Activated CD4-positive, alpha-beta T cell treated with anti-CD3 and anti-CD28 coated beads, Interleukin-2, amount 10 ng/mL, durations not matched to agents 7 days and 5 days (primary cell): ENCODE measurements at regions not wholly inside any gene's neighbourhood (a gene's known extent, or its start where the extent isn't known, plus 50 kb on each side); places are given as distances from the start of the nearest gene placed in this dataset.

Experiments
- CTCF ChIA-PET: fragments of 350-600 bp; sonication (Branson Sonifier 250); formaldehyde crosslinking; loops from one replicate; lab custom pipeline; 2021; ENCODE audit warnings: antibody characterized with exemption; lab: Charles Lee
- POLR2A ChIA-PET: fragments of 350-600 bp; sonication (Branson Sonifier 250); formaldehyde crosslinking; loops from one replicate; lab custom pipeline; 2021; ENCODE audit warnings: antibody characterized with exemption; lab: Charles Lee
- DNase-seq: peaks from one replicate; pipeline ENCODE4 v3.0.0-alpha.2; 2020
- H3K27ac Mint-ChIP-seq: one replicate; pipeline ENCODE4 v1.8.0; 2021; ENCODE audit warnings: mild to moderate bottlenecking, moderate library complexity, mixed read lengths
- H3K27me3 Mint-ChIP-seq: one replicate; pipeline ENCODE4 v1.8.0; 2021; ENCODE audit warnings: mixed read lengths
- H3K36me3 Mint-ChIP-seq: one replicate; pipeline ENCODE4 v1.8.0; 2021; ENCODE audit warnings: low read depth, mixed read lengths
- H3K4me1 Mint-ChIP-seq: one replicate; pipeline ENCODE4 v1.8.0; 2021; ENCODE audit warnings: mixed read lengths
- H3K4me3 Mint-ChIP-seq: one replicate; pipeline ENCODE4 v1.8.0; 2021; ENCODE audit warnings: mild to moderate bottlenecking, moderate library complexity, mixed read lengths
- H3K9me3 Mint-ChIP-seq: one replicate; pipeline ENCODE4 v1.8.0; 2021; ENCODE audit warnings: mixed read lengths

DNA sequence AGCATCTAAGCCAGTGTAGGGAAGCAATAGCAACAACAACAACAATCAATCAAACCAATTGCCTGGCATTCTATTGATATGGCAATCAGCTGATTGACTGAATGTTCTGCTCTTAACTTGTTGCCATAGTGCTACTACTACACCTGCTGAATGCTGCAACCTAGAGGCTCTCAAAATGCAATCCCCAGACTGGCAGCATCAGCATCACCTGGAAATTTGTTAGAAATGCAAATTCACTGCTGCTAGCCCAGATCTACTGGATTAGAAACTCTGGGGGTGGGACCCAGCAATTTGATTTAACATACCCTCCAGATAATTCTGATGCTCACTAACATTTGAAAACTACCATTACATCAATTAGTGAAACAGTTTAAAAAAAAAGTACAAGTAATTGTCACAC lies 363.6 kb downstream of the SNAPC1 start:
- Mint-ChIP-seq H3K36me3 (no peaks in the 10 kb centered on the region), H3K4me3 (no peak overlapping the region), H3K9me3 (no peaks in the 10 kb centered on the region), H3K4me1 (no peaks in the 10 kb centered on the region), H3K27ac (no peak overlapping the region), H3K27me3 (peaks cover 66% of the 10 kb centered on the region)
- no peak for DNase-seq
- CTCF ChIA-PET = interaction anchor here (0.7 to 1.5 kb wide), 2 partner anchors 19 to 288 kb away, joined by 3 read pairs; no protein-coding TSS in a partner anchor
- POLR2A ChIA-PET = no interaction called here

DNA sequence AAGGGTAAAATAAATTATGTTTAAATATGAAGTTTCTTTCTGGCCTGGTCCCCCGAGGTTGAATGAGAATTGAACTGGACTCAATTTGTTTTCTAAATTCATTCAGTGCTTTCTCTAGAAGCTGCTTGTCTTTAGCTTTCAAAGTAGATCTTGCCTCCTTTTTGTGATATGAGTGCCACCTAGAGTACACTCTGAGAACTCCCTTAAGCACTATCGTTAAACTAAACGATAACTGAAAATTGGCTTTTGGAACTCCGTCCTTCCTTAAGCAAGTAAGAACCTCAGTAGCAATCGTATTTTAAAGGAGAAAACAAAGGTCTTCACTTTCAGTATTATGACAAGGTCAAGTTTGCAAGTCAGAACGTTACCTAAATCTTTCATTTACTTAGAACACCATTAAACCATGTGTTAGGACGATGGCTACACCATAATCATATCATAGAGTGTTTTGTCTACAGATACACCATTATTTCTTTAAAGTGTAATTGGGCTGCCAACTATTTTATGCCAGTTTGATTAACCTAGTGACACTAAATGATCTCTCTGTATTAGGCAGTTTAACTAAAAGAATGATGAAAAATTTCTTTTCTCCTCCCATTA lies 364.8 kb downstream of the SNAPC1 start:
- H3K27me3 Mint-ChIP-seq = peaks cover 66% of the 10 kb centered on the region
- H3K4me3 Mint-ChIP-seq = no peak overlapping the region
- DNase-seq = peak; percentile 40
- no peaks in the 10 kb centered on the region for H3K9me3 Mint-ChIP-seq
- no peaks in the 10 kb centered on the region for H3K36me3 Mint-ChIP-seq
- H3K27ac Mint-ChIP-seq = no peak overlapping the region
- POLR2A ChIA-PET = no interaction called here
- CTCF ChIA-PET = interaction anchor here (1.1 to 1.5 kb wide), 3 partner anchors 9 to 233 kb away, joined by 3 to 11 read pairs (median 3); no protein-coding TSS in a partner anchor
- no peaks in the 10 kb centered on the region for H3K4me1 Mint-ChIP-seq

DNA sequence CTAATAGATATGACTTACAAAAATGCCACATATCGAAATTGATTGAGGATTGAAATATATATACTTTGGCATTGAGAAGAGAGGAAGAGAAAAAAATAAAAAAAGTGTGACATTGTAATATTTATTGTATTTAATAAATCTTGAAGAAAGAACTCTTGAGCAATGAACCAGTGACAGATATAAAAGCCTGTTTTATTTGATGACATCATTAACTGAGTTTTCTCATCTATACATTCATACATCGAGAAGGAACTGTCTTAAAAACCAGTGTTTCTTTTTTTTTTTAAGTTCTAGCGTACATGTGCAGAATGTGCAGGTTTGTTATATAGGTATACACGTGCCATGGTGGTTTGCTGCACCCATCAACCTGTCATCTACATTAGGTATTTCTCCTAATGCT lies 368.2 kb downstream of the SNAPC1 start:
- no peak overlapping the region for H3K4me3 Mint-ChIP-seq
- no peaks in the 10 kb centered on the region for H3K36me3 Mint-ChIP-seq
- no peak for DNase-seq
- POLR2A ChIA-PET = no interaction called here
- no peaks in the 10 kb centered on the region for H3K4me1 Mint-ChIP-seq
- H3K9me3 Mint-ChIP-seq = no peaks in the 10 kb centered on the region
- CTCF ChIA-PET = no interaction called here
- H3K27me3 Mint-ChIP-seq = peaks cover 62% of the 10 kb centered on the region
- no peak overlapping the region for H3K27ac Mint-ChIP-seq

DNA sequence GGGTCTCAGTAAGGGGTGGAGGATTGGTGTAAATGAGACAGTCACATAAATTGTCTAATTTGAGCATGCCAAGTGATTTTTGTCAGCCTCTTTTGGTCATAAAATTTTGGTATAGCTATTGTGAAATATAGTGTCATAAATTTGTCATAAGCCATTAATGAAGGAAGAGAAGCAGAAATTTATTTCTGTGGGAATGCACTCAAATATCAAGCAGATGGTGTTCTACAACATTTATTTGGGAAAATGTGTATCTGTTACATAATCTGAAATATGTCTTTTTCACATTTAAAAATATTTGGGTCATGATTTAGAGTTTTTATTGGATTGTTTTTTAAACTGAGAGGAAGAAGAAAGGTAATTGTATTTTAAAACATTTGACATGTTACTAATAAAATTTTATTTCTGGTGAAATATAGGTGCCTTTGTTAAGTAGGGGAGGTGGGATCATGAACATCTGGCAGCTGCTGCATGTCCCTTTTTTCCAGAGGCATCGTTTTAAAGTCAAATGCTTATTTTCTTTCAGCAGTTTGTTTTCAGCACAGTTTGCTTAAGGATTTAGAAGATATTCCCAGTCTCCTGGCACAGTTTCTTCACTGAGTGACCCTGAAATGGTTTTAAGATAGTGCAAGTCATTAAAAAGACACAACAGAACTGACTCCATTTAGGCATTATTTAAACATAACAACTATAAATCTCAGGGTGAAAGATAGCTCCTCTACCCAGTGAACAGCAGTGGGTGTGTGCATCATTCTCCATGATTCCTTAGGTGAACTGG lies 371.7 kb downstream of the SNAPC1 start:
- Mint-ChIP-seq H3K4me1 (no peaks in the 10 kb centered on the region), H3K27me3 (peaks cover 52% of the 10 kb centered on the region), H3K27ac (no peak overlapping the region), H3K36me3 (no peaks in the 10 kb centered on the region), H3K9me3 (no peaks in the 10 kb centered on the region), H3K4me3 (no peak overlapping the region)
- CTCF ChIA-PET = interaction anchor here (0.5 kb wide), 1 partner anchor 13 kb away, joined by 4 read pairs; no protein-coding TSS in a partner anchor
- POLR2A ChIA-PET = no interaction called here
- DNase-seq = no peak

GRCh38 chr14:62138593-62138992 lies 376.4 kb downstream of the SNAPC1 start:
- H3K27ac Mint-ChIP-seq = no peak overlapping the region
- H3K4me1 Mint-ChIP-seq = no peaks in the 10 kb centered on the region
- ChIA-PET POLR2A (no interaction called here), CTCF (no interaction called here)
- no peak overlapping the region for H3K4me3 Mint-ChIP-seq
- DNase-seq = no peak
- H3K9me3 Mint-ChIP-seq = no peaks in the 10 kb centered on the region
- no peaks in the 10 kb centered on the region for H3K36me3 Mint-ChIP-seq
- H3K27me3 Mint-ChIP-seq = peaks cover 26% of the 10 kb centered on the region

- Mint-ChIP-seq H3K4me3 (no peak overlapping the region), H3K27me3 (peaks cover 15% of the 10 kb centered on the region), H3K27ac (no peak overlapping the region), H3K36me3 (no peaks in the 10 kb centered on the region), H3K9me3 (no peaks in the 10 kb centered on the region), H3K4me1 (no peaks in the 10 kb centered on the region)
- no peak for DNase-seq
- POLR2A ChIA-PET = no interaction called here
- CTCF ChIA-PET = no interaction called here
Measured at GRCh38 chr14:62141139-62141538, 378.9 kb downstream of the SNAPC1 start.

DNA sequence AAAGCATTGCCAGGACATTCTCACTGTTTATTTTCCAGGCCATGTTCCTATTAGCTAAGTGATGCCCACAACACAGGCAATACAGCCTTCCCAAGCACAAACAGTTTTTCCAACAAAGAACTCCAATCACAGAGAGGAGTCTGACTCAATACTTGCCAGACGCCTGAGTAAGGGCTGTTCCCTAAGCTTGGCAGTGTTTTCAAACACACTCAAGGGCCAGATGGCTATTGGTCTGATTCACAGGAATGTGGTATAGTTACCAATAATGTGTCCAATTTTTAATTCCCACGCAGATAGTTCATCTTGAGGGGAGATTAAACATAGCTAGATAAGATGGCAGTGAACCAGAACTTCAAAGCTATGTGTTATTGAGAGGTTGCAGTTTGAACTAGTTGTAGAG lies 381.0 kb downstream of the SNAPC1 start:
- H3K27me3 Mint-ChIP-seq = peaks cover 7% of the 10 kb centered on the region
- no peak overlapping the region for H3K4me3 Mint-ChIP-seq
- no peak for DNase-seq
- no peaks in the 10 kb centered on the region for H3K9me3 Mint-ChIP-seq
- H3K36me3 Mint-ChIP-seq = no peaks in the 10 kb centered on the region
- H3K27ac Mint-ChIP-seq = no peak overlapping the region
- POLR2A ChIA-PET = no interaction called here
- no peaks in the 10 kb centered on the region for H3K4me1 Mint-ChIP-seq
- CTCF ChIA-PET = interaction anchor here (1.1 kb wide), 1 partner anchor 15 kb away, joined by 3 read pairs; no protein-coding TSS in a partner anchor

DNA sequence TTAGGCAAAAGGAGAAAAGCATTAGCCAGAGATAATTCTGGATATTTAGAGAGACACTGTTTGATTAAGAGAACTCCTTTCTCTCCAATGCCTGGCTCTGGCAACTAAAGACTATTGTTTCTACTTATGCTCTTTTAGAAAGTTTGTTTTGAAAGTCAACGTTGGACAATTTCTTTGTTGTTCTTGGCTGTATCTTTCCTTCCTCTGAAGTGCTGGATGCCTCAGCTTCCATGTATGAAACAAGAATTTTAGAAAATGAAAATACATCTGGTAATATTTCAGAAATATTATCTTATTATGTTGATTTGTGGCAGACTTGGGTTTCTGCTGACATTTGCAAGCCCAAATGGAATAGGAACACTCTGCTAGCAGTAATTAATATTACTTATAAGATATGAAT lies 382.6 kb downstream of the SNAPC1 start:
- Mint-ChIP-seq H3K36me3 (no peaks in the 10 kb centered on the region), H3K27ac (no peak overlapping the region), H3K27me3 (peaks cover 7% of the 10 kb centered on the region), H3K9me3 (no peaks in the 10 kb centered on the region), H3K4me3 (no peak overlapping the region), H3K4me1 (no peaks in the 10 kb centered on the region)
- CTCF ChIA-PET = interaction anchor here (1.4 kb wide), 1 partner anchor 19 kb away, joined by 3 read pairs; no protein-coding TSS in a partner anchor
- DNase-seq = no peak
- POLR2A ChIA-PET = no interaction called here

DNA sequence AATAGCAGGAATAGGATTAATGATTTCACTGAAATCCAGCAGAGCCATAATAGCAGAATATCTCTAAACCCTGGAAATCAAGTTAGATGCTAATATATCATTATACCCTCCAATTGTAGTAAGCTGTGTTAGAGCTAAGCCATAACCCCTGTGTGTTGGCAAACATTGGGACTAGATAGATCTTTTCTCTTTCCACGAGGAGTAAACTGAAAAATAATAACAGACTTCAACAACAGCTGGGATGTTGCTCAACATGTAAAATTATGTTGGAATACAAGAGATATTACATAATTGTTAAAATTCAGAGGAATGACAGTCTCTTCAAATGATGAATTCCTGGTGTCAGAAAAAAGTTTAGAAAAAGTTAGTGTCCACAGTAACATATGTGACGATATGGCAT lies 383.8 kb downstream of the SNAPC1 start:
- ChIA-PET CTCF (interaction anchor here (1.4 kb wide), 1 partner anchor 20 kb away, joined by 3 read pairs; no protein-coding TSS in a partner anchor), POLR2A (no interaction called here)
- Mint-ChIP-seq H3K4me1 (no peaks in the 10 kb centered on the region), H3K36me3 (no peaks in the 10 kb centered on the region), H3K27me3 (peaks cover 3% of the 10 kb centered on the region), H3K4me3 (no peak overlapping the region), H3K27ac (no peak overlapping the region), H3K9me3 (no peaks in the 10 kb centered on the region)
- no peak for DNase-seq

- no peaks in the 10 kb centered on the region for H3K4me1 Mint-ChIP-seq
Measured at GRCh38 chr14:62156052-62156451, 393.8 kb downstream of the SNAPC1 start.

GRCh38 chr14:62158779-62159178 lies 396.6 kb downstream of the SNAPC1 start:
- Mint-ChIP-seq H3K36me3 (no peaks in the 10 kb centered on the region), H3K27me3 (peaks cover 7% of the 10 kb centered on the region), H3K9me3 (no peaks in the 10 kb centered on the region), H3K27ac (no peak overlapping the region), H3K4me1 (no peaks in the 10 kb centered on the region), H3K4me3 (no peak overlapping the region)
- CTCF ChIA-PET = interaction anchor here (1.6 kb wide), 1 partner anchor 16 kb away, joined by 3 read pairs; no protein-coding TSS in a partner anchor
- no peak for DNase-seq
- POLR2A ChIA-PET = no interaction called here

More at GRCh38 chr14:62156052-62156451, 393.8 kb downstream of the SNAPC1 start:
- ChIA-PET CTCF (no interaction called here), POLR2A (no interaction called here)
- Mint-ChIP-seq H3K9me3 (no peaks in the 10 kb centered on the region), H3K27ac (no peak overlapping the region), H3K27me3 (peaks cover 13% of the 10 kb centered on the region), H3K4me3 (no peak overlapping the region), H3K36me3 (no peaks in the 10 kb centered on the region)
- DNase-seq = no peak

DNA sequence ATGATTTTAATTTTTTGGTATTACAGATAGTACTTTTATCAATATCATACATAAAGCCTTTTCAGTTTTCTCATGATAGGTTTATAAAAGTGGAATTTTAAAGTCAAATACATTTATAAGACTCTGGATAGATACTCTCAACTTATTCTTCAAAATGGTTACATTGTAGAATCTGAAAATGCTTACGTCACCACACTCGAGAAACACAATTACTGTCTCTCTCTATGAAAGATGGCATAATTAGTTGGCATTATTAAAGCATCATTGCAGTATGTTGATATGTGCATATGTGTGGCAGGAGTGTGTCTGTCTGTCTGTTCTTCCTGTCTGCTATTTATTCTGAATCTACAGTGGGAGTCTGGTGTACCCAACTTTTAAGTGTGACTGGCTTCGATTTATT lies 397.1 kb downstream of the SNAPC1 start:
- peaks cover 8% of the 10 kb centered on the region for H3K27me3 Mint-ChIP-seq

DNA sequence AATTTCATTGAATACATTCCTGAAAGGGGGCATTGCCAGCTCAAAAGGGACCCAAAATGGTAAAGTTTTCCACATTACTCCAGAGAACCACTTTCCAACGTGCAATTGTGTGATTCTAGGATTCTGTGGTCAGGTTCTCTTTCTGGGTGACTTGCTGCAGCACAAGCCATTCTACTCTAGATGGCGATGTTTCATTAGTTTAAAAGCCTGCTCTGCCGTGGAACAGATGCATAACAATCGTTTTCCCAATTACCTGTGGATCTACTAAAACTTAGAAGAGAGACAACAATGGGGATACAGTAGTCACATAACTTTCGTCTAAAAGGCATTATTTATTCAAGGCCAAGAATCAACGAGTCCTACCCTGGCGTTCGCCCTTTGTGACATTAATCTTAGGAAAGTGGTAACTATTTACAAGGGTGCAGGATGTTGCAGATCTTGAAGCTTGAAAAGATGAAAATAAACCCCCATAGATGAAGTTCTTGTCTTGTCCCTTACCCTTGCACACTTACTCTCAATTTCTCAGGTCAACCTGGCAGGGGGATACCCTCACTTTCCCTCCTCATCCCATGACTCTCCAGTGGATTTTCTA lies 400.9 kb downstream of the SNAPC1 start:
- CTCF ChIA-PET = no interaction called here
- Mint-ChIP-seq H3K27ac (no peak overlapping the region), H3K4me1 (no peaks in the 10 kb centered on the region), H3K4me3 (no peak overlapping the region), H3K27me3 (peaks cover 11% of the 10 kb centered on the region), H3K9me3 (no peaks in the 10 kb centered on the region), H3K36me3 (no peaks in the 10 kb centered on the region)
- DNase-seq = peak; percentile 20
- POLR2A ChIA-PET = no interaction called here

More for the DNA sequence above, 397.1 kb downstream of the SNAPC1 start:
- Mint-ChIP-seq H3K27ac (no peak overlapping the region), H3K4me3 (no peak overlapping the region), H3K9me3 (no peaks in the 10 kb centered on the region), H3K4me1 (no peaks in the 10 kb centered on the region), H3K36me3 (no peaks in the 10 kb centered on the region)
- POLR2A ChIA-PET = no interaction called here
- DNase-seq = no peak
- CTCF ChIA-PET = no interaction called here
